ENCODE measurements at regions not wholly inside any gene's neighbourhood (a gene's known extent, or its start where the extent isn't known, plus 50 kb on each side); places are given as distances from the start of the nearest gene placed in this dataset.

DNA sequence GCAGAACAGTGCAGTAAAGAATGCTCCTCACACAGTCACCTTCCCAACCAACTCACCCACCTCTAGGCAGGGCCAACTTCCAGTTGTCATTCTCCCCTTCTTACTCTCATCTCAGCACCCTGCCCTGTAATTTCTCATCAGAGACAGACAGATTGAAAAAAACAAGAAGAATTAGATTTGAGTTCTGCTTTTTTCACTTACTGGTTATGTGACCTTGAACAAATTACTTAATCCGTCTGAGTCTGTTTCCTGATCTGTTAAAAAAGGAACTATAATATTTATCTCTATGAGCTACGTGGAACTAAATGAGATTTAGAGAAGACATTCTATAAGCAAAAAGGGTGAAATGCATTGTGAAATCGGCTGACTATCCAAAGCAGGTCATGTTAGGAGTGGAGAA lies 330.3 kb downstream of the ZNF326 start:
- TF ChIP-seq CTCF (IDR thresholded peaks at IDR 0.05) = no peak
- no peak for TF ChIP-seq POLR2AphosphoS5 (IDR thresholded peaks at IDR 0.05)
- no peak for TF ChIP-seq POLR2A (IDR thresholded peaks at IDR 0.05)
